HCEC 1CT (cell line): ENCODE measurements at regions not wholly inside any gene's neighbourhood (a gene's known extent, or its start where the extent isn't known, plus 50 kb on each side); places are given as distances from the start of the nearest gene placed in this dataset.

Source experiments
- DNase-seq: peaks from one replicate; pipeline ENCODE4 v3.0.0-alpha.2; 2017

- DNase-seq: no peak
Measured at GRCh38 chr2:9135822-9136558, 70.6 kb upstream of the ASAP2 start.

- DNase-seq: no peak
Measured at GRCh38 chr2:9127316-9127715, 79.3 kb upstream of the ASAP2 start.

- DNase-seq: no peak
Measured at GRCh38 chr2:9126540-9126939, 80.1 kb upstream of the ASAP2 start.

DNA sequence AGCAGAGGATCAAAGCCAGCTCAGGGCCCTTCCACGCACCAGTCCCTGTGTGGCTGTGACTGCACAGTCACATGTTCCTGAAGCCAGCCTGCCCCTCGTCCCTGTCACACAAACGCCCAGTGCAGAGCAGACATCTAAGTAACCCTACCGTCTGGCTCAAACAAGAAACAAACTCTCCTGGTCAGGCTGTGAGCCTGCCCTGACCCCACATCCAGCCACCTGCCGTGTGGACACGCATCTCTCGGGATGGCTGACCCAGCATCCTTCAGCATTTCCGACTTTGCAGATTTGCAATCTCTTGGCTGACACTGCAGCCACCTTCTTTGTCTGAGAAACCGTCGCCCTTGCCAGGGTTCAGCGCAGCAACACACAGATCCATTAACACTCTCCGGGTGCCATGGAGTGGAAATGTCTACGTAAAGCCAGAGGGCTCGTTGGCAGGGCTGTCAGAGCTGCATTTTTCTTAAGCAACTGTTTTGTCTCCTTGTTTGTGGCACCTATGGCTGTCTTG is 82.3 kb upstream of the ASAP2 start:
- DNase-seq: no peak

- DNase-seq: no peak
Measured at GRCh38 chr2:9123069-9123468, 83.5 kb upstream of the ASAP2 start.

GRCh38 chr2:9122367-9122766 is 84.2 kb upstream of the ASAP2 start:
- no peak for DNase-seq

DNA sequence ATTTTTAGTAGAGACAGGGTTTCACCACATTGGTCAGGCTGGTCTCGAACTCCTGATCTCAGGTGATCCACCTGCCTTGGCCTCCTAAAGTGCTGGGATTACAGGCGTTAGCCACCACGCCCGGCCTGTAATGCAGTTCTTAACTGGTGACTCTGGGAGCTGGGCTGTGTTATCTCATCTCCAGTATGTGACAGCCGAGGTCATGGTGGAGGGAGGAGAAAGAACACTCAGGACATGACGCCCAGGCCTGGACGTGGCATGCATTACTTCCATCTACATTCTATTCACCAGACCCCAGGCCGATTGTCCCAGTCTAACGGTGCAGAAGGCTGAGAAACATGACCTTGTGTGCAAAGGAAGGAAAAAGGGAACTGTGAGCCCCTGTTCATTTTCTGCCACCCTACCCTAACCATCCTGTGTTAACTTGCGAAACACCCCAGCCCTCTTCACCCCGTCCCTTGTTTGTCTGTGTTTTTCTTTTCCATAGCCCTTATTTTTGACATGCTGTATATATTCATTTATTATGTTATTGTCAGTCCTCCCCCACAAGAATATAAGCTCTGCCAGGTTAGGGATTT is 88.1 kb upstream of the ASAP2 start:
- DNase-seq: no peak

- DNase-seq: no peak
Measured at GRCh38 chr2:9115229-9115628, 91.4 kb upstream of the ASAP2 start.

DNA sequence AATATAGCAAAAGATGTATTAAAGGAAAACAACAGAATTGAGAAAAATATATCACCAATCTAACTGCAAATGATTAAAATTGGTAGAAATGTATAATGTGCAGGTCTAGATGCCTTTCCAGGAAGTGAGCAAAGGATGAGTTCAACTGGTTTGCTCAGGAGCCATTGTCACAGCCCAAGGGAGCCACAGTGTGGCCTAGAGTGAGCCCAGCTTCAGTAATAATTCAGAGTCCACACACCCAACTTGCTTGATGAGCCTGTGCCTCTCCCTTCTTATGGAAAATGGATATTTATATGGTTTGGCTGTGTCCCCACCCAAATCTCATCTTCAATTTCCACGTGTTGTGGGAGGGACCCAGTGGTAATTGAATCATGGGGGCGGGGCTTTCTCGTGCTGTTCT is 92.2 kb upstream of the ASAP2 start:
- no peak for DNase-seq

GRCh38 chr2:9113916-9114315 is 92.7 kb upstream of the ASAP2 start:
- DNase-seq: no peak

GRCh38 chr2:9113262-9113661 is 93.3 kb upstream of the ASAP2 start:
- no peak for DNase-seq

- DNase-seq: peak; percentile 81
Measured at GRCh38 chr2:9112079-9112721, 94.4 kb upstream of the ASAP2 start.

GRCh38 chr2:9110893-9111569 is 95.6 kb upstream of the ASAP2 start:
- DNase-seq: no peak

- no peak for DNase-seq
Measured at GRCh38 chr2:9110346-9110884, 96.2 kb upstream of the ASAP2 start.

- no peak for DNase-seq
Measured at GRCh38 chr2:9109871-9110270, 96.7 kb upstream of the ASAP2 start.

- DNase-seq: no peak
Measured at GRCh38 chr2:9108210-9108967, 98.2 kb upstream of the ASAP2 start.

- peak; percentile 20 for DNase-seq
Measured at GRCh38 chr2:9107168-9108025, 99.2 kb upstream of the ASAP2 start.

- DNase-seq: no peak
Measured at GRCh38 chr2:9106338-9107167, 100.1 kb upstream of the ASAP2 start.

DNA sequence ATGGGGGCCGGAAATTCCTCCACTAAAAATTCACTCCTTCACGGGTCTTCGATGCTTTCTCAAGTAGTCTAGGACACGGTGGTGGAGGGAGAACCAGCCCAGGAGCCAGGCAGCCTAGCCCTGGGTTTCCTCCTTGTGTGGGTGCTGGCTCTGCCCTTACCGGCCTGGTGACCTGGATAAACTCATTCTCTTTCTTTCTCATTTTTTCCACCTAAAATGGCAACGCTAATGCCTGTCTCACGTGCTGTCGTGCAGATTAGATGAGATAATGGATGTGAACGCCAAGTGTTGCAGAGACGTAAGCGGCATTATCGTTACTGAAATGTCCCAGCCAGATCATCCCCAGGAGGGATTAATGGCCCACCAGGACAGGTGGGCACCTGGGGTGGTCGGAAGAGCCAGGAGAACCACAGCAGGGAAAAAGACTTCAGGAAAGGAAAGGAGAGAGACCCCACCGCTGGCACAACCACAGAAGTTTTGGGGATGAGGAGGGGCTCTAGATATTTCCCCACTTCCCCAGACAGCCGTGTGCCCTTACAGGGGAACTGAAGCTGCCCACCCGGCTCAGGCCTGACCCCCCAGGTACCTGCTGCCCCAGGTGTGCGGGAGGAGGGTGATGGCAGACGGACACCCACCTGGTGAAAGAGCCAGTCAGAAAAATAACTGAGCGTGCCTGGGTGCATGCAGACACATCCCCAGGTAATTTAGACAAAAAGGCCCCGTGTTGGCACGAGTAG is 100.8 kb upstream of the ASAP2 start:
- no peak for DNase-seq
